ENCODE measurements at regions not wholly inside any gene's neighbourhood (a gene's known extent, or its start where the extent isn't known, plus 50 kb on each side); places are given as distances from the start of the nearest gene placed in this dataset.

GRCh38 chr7:13336227-13336626 is 648.8 kb downstream of the ARL4A start:
- DNase-seq, result no peak

DNA sequence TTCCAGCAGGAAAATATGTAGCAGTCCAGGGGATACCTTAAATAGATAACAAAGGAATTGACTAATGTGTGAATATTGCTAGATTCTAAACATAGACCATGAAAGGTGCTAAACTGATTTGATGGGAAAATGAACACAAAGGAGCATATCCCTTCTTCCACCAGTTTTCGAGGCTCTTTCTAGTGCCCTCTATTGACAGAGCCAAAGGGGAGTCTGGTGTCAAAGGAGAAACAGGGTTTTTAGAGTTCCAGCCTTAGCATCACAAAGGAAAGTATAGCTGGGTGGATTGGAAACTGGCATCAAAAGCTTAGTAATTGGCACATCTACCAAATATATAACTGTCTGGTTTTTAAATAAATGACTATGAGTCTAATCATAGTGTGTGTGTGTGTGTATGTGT is 636.8 kb downstream of the ETV1 start:
- DNase-seq, result no peak

DNA sequence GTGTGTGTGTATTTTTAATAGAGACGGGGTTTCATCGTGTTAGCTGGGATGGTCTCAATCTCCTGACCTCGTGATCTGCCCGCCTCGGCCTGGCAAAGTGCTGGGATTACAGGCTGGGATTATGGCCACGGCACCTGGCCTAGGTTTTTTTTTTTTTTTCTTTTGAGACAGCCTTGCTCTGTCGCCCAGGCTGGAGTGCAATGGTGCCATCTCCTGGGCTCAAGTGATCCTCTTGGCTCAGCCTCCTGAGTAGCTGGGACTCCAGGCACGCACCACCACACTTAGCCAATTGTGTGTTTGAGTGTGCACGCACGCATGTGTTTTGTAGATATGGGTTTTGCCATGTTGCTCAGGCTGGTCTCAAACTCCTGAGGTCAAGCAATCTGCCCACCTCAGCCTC is 629.8 kb downstream of the ETV1 start:
- DNase-seq, result no peak

GRCh38 chr7:13386741-13387140 is 602.7 kb downstream of the ETV1 start:
- DNase-seq, result no peak

DNA sequence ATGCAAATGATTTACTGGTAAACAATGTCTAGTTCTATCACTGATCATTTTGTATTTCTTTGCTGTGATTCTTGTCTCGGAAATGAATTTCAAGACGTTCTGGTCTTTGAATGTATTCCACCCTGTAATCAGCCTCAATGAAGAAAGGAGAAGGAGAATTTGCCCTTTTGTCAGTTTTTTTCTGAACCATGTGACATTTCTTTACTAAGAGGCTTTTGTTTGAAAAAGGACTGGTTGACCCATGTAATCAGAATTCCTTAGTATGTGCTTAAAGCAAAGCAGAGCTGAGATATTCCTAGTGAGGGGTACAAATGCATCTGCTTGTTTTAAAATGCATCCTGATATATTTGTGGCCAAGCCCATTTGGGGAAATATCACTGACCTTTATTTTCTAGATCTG is 581.6 kb downstream of the ETV1 start:
- no peak for DNase-seq

DNA sequence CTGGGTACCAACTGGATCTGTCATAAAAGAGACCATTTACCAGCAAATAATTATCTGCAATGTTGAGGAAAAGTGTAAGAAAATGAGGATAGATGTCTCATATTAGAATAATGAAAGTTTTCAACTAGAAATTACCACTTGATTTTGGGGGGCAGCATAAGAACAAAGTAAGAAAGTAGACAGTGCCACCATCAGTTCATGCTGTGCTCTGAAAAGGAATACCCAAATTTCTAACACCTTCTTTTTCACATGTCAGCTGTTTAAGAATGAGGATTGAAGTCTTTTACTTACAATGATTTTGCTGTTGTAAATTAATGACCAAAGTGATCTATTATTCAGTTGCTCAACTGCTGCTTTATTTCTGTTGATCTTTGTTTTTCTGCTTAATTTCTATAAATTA is 578.3 kb downstream of the ETV1 start:
- no peak for DNase-seq

DNA sequence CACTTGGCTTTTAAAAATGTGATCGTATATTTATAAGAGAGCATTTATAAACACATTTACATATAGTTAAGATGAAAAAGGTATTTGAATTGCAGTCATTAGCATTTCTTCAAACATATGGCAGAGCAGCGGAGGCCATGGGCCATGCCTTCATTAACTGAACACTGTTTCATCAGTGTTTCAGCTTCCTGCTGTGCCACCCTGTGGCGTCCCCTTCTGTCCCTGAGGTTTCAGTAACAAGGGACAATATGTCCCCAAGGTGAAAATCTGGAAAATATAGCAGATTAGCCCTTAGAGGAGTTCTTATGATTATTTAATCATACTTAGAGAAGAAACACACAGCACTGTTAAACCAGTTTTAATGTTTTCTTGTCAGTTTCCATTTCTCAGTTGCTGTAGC is 577.8 kb downstream of the ETV1 start:
- no peak for DNase-seq

GRCh38 chr7:13414181-13414580 is 575.3 kb downstream of the ETV1 start:
- DNase-seq, result no peak

DNA sequence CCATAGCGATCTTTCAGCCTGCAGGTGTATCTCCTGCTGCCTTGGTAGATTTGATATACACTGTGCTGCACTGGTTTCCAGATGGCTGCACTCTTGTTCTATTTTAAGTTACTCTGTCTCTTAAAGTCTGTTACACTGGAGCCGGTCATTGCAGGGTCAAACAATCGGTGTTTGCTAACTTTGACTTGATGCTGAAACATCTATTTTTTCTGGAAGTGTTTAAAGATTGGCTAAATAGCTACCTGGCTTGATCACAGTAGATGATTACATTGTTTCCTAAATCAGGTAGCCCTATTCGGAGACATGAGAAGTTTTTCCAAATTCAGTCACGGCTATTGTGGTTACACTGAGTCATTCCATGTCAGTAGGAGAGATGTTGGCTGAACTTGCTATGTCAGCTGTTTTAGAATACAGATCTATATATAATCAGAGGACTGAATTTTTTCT is 574.8 kb downstream of the ETV1 start:
- peak; percentile 67 to 70 for DNase-seq

- no peak for DNase-seq
Measured at GRCh38 chr7:13416071-13416470, 573.4 kb downstream of the ETV1 start.

DNA sequence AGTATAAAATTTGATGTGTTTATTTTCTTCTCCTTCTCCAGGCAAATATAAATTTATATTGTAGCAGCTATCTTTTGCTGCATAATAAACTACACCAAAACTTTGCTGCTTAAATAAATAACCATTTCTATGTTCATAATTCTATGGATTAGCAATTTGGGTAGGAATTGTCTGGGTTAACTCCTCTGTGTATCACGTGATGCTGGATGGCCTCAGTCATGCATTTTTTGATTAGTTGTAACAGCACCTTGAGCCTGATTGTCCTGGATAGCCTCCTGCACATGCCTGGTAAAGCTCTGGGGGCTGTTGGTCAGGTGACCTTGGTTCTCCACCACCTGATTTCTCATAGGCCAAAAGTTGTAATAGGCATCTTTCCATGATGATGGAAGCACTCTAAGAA is 572.9 kb downstream of the ETV1 start:
- no peak for DNase-seq

DNA sequence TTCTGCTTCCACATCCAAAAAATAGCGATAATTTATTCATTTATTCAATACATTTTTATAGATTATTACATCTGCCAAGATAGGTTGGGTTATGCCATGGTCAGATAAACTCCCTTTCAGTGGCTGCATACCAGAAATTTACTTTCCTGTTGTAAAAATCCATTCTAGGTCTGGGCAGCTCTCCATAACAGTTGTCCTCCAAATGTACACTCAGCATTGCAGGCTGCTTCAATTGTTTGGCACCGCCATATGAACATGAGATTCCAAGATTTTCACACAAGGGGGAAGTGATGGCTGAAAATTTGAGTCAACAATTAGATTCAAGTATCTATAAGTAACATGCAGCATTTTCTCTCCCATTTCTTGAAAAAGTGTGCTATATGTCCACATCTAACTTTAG is 568.7 kb downstream of the ETV1 start:
- DNase-seq, result no peak

- DNase-seq, result no peak
Measured at GRCh38 chr7:13421776-13422175, 567.7 kb downstream of the ETV1 start.

DNA sequence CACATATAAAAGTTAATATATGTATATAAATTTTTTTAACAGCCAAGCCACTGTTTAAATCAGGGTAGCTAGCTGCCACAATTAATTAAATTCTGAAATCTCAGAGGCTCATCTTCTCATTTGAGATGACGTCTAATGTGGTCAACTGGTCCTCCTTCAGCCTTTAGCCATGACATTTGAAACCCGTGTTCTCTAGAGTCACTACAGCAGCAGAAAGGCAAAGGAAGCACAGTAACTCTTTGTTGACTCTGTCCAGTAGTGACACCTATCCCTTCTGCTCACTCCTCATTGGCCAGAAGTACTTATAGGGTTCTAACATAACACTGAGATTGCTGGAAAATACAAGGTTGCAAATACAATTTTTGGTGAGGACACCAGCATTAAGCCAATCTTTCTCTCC is 555.5 kb downstream of the ETV1 start:
- DNase-seq, result no peak

- DNase-seq, result no peak
Measured at GRCh38 chr7:13442226-13442625, 547.2 kb downstream of the ETV1 start.

DNA sequence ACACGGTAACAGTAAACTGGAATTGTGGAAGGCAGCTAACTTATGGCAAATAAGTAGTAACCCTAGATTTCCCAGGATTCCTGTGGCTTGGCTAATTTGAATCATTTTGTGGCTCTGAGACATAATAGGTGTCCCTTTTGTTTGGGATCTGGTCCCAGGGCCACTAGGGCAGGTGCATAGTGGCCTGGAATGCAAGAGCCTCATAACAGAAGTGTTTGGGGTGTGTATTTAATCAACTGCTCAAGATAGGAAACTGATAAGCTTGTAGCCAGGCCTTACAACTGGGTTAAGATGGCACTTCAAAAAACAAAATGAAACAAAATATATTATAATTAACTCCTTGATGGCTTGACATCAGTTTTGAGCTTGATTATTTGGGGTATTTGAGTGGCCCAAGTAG is 541.8 kb downstream of the ETV1 start:
- DNase-seq, result no peak

DNA sequence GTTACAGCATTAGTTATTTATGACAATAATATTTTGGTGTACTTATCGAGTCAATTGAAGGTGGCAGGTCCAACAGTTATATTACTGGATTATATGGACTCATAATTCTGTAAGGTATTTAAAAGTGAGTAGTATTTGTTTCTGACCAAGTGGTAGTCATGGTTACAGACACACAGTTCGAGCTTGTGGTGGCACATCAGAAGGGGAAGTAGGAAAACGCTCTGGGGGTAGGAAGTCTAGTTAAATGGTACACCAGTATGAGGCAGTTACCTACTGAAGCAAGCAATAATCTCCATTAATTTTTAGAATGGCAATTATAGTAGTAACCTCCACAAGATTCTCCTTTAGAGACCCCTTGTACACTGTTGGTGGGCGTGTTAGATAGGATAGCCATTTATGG is 541.2 kb downstream of the ETV1 start:
- DNase-seq, result no peak

GRCh38 chr7:13449460-13449859 is 540.0 kb downstream of the ETV1 start:
- no peak for DNase-seq

- no peak for DNase-seq
Measured at GRCh38 chr7:13454916-13455592, 534.4 kb downstream of the ETV1 start.

- peak; percentile 77 to 89 for DNase-seq
Measured at GRCh38 chr7:13457790-13458189, 531.7 kb downstream of the ETV1 start.

GRCh38 chr7:13466874-13467547 is 522.5 kb downstream of the ETV1 start:
- no peak for DNase-seq

GRCh38 chr7:13476881-13477444 is 512.5 kb downstream of the ETV1 start:
- DNase-seq, result no peak

- DNase-seq, result no peak
Measured at GRCh38 chr7:13489386-13489785, 500.1 kb downstream of the ETV1 start.

- no peak for DNase-seq
Measured at GRCh38 chr7:13496976-13497375, 492.5 kb downstream of the ETV1 start.

DNA sequence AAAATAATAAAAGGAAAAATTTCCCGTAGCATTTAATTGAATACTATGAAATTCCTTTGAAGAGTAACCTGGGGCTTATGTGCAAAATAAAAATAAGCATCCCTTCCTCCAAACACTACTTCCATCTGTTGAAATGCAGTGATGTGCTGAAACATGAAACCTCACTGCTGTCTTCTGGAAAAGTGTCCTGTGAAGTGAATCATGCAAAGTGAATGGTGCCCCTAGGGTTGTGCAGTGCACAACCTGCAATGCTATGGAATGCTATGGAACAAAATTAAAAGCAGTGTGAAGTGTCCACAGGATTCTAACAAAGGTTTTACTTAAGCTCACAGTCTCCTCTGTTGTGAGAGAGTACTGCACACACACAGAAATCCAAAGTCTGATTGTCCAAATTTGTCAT is 480.9 kb downstream of the ETV1 start:
- no peak for DNase-seq
